Neural progenitor cell (in vitro differentiated cells): ENCODE measurements at regions not wholly inside any gene's neighbourhood (a gene's known extent, or its start where the extent isn't known, plus 50 kb on each side); places are given as distances from the start of the nearest gene placed in this dataset.

Experiments
- DNase-seq: peaks from one replicate; pipeline ENCODE4 v3.0.0-alpha.2; 2016; ENCODE audit warnings: low spot score
- H2AFZ ChIP-seq: fragments of 200-600 bp; sonication (generic); replicated peaks from 2 replicates; pipeline ENCODE4 v1.6.1; 2016; ENCODE audit warnings: antibody characterized with exemption
- H3F3A ChIP-seq: fragments of 200-600 bp; sonication (generic); 2 replicates; pipeline ENCODE4 v1.6.1; 2016; ENCODE audit warnings: antibody characterized with exemption, low read depth
- H3K27ac ChIP-seq: fragments of 200-600 bp; sonication (generic); 2 replicates; pipeline ENCODE4 v1.5.1; 2016; ENCODE audit warnings: mild to moderate bottlenecking
- H3K27me3 ChIP-seq: fragments of 200-600 bp; sonication (generic); 2 replicates; pipeline ENCODE4 v1.6.1; 2016; ENCODE audit warnings: mild to moderate bottlenecking, moderate library complexity
- H3K36me3 ChIP-seq: fragments of 200-600 bp; sonication (generic); 2 replicates; pipeline ENCODE4 v1.5.1; 2016
- H3K4me1 ChIP-seq: fragments of 200-600 bp; sonication (generic); 2 replicates; pipeline ENCODE4 v1.6.1; 2016; ENCODE audit warnings: mixed run types
- H3K4me2 ChIP-seq: fragments of 200-600 bp; sonication (generic); 2 replicates; pipeline ENCODE4 v1.6.1; 2016
- H3K4me3 ChIP-seq: fragments of 200-600 bp; sonication (generic); 2 replicates; pipeline ENCODE4 v1.5.1; 2016
- H3K79me2 ChIP-seq: fragments of 200-600 bp; sonication (generic); 2 replicates; pipeline ENCODE4 v1.6.1; 2016; ENCODE audit warnings: low read depth
- H3K9ac ChIP-seq: fragments of 200-600 bp; sonication (generic); 2 replicates; pipeline ENCODE4 v1.6.1; 2016
- H3K9me3 ChIP-seq: fragments of 200-600 bp; sonication (generic); 2 replicates; pipeline ENCODE4 v1.5.1; 2016; ENCODE audit warnings: low read depth
- H4K20me1 ChIP-seq: fragments of 200-600 bp; sonication (generic); 2 replicates; pipeline ENCODE4 v1.6.1; 2016; ENCODE audit warnings: low read depth
- H3K27ac Mint-ChIP-seq: 3 replicates; pipeline ENCODE4 v1.8.0; 2021; ENCODE audit warnings: mixed read lengths
- H3K27me3 Mint-ChIP-seq: 2 replicates; pipeline ENCODE4 v1.8.0; 2022; ENCODE audit warnings: low read depth, mild to moderate bottlenecking, inconsistent platforms, moderate library complexity, mixed read lengths; ENCODE audit not compliant: insufficient read depth
- H3K36me3 Mint-ChIP-seq: 3 replicates; pipeline ENCODE4 v1.8.0; 2021; ENCODE audit warnings: mixed read lengths
- H3K4me1 Mint-ChIP-seq: 3 replicates; pipeline ENCODE4 v1.8.0; 2021; ENCODE audit warnings: mixed read lengths
- H3K4me3 Mint-ChIP-seq: 3 replicates; pipeline ENCODE4 v1.8.0; 2021; ENCODE audit warnings: mild to moderate bottlenecking, moderate library complexity, mixed read lengths
- H3K9me3 Mint-ChIP-seq: 3 replicates; pipeline ENCODE4 v1.8.0; 2020; ENCODE audit warnings: mixed read lengths
- EZH2 ChIP-seq: fragments of 200-600 bp; sonication (generic); IDR thresholded peaks from 2 replicates; pipeline ENCODE4 v1.6.1; 2017; ENCODE audit warnings: antibody characterized with exemption, mild to moderate bottlenecking, moderate library complexity
- EZH2phosphoT487 ChIP-seq: fragments of 200-600 bp; sonication (generic); IDR thresholded peaks from 2 replicates; pipeline ENCODE4 v1.6.1; 2017; ENCODE audit warnings: antibody characterized with exemption
- TF ChIP-seq, protein P1 (sequence below): fragments of 200-600 bp; sonication (generic); IDR thresholded peaks from 2 replicates; pipeline ENCODE4 v1.5.1; 2017; ENCODE audit warnings: antibody characterized with exemption, mild to moderate bottlenecking

DNA sequence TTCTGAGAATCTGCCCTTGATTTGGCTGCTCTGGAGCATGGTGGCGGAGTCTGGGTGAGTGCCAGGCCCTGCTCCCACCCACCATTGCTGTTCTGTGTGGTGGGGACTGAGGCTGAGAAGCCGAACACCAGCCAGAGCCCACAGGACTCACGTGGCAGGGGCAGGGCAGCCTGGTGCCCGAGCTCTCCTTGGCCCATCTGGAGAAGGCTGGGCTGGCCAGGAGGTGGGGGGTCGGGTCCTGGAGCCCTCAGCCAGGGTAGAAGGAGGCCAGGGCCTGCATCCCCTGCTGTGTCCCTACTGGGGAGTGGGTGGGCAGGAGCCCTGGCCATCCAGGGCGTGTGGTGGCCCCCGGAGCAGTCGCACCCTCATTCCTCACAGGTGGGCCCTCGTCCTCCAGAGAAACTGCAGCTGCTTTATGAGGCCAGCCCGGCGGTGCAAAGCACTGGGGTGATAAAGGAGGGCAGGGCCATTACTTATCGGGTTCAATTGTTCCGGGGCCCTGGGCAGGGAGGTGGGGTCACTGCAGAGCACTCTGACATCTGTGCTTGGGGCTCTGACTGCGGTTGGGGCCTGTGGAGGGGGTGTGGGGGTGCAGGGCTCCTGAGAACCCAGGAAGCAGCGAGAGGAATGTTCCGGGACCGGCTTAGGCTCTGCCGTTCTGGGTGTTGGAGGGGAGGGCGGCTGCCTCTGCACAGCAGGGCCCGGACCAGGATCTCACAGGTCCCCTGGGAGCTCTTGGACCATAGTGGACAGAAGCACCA is 217.5 kb upstream of the C14orf180 start:
- Mint-ChIP-seq H3K27ac (no peak overlapping the region), H3K9me3 (no peaks in the 10 kb centered on the region), H3K4me1 (no peaks in the 10 kb centered on the region), H3K27me3 (peaks cover 3% of the 10 kb centered on the region), H3K36me3 (no peaks in the 10 kb centered on the region), H3K4me3 (no peak overlapping the region)
- no peaks in the 10 kb centered on the region for H3K36me3 ChIP-seq
- H4K20me1 ChIP-seq: no peaks in the 10 kb centered on the region
- H3K9ac ChIP-seq: no peak overlapping the region
- no peaks in the 10 kb centered on the region for H3F3A ChIP-seq
- H3K9me3 ChIP-seq: no peaks in the 10 kb centered on the region
- no peak overlapping the region for H3K27ac ChIP-seq
- H3K4me2 ChIP-seq: no peak overlapping the region
- no peaks in the 10 kb centered on the region for H3K79me2 ChIP-seq
- H3K27me3 ChIP-seq: no peaks in the 10 kb centered on the region
- H3K4me3 ChIP-seq: no peak overlapping the region
- no peaks in the 10 kb centered on the region for H3K4me1 ChIP-seq
- DNase-seq: no peak
- TF ChIP-seq, protein P1, sequence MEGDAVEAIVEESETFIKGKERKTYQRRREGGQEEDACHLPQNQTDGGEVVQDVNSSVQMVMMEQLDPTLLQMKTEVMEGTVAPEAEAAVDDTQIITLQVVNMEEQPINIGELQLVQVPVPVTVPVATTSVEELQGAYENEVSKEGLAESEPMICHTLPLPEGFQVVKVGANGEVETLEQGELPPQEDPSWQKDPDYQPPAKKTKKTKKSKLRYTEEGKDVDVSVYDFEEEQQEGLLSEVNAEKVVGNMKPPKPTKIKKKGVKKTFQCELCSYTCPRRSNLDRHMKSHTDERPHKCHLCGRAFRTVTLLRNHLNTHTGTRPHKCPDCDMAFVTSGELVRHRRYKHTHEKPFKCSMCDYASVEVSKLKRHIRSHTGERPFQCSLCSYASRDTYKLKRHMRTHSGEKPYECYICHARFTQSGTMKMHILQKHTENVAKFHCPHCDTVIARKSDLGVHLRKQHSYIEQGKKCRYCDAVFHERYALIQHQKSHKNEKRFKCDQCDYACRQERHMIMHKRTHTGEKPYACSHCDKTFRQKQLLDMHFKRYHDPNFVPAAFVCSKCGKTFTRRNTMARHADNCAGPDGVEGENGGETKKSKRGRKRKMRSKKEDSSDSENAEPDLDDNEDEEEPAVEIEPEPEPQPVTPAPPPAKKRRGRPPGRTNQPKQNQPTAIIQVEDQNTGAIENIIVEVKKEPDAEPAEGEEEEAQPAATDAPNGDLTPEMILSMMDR: no peak
- TF ChIP-seq EZH2 (no peak), EZH2phosphoT487 (no peak)
- no peak overlapping the region for H2AFZ ChIP-seq

GRCh38 chr14:104362761-104363605 is 216.6 kb upstream of the C14orf180 start:
- no peak overlapping the region for H3K9ac ChIP-seq
- Mint-ChIP-seq H3K27ac (no peak overlapping the region), H3K27me3 (peaks cover 3% of the 10 kb centered on the region), H3K4me1 (peaks cover 4% of the 10 kb centered on the region), H3K4me3 (no peak overlapping the region), H3K9me3 (no peaks in the 10 kb centered on the region), H3K36me3 (no peaks in the 10 kb centered on the region)
- H4K20me1 ChIP-seq: no peaks in the 10 kb centered on the region
- H2AFZ ChIP-seq: no peak overlapping the region
- no peaks in the 10 kb centered on the region for H3K27me3 ChIP-seq
- TF ChIP-seq, protein P1: no peak
- TF ChIP-seq EZH2: no peak
- TF ChIP-seq EZH2phosphoT487: no peak
- no peaks in the 10 kb centered on the region for H3K36me3 ChIP-seq
- no peak overlapping the region for H3K4me3 ChIP-seq
- H3K9me3 ChIP-seq: no peaks in the 10 kb centered on the region
- no peak overlapping the region for H3K27ac ChIP-seq
- H3F3A ChIP-seq: no peaks in the 10 kb centered on the region
- DNase-seq: no peak
- no peak overlapping the region for H3K4me2 ChIP-seq
- no peaks in the 10 kb centered on the region for H3K79me2 ChIP-seq
- H3K4me1 ChIP-seq: no peaks in the 10 kb centered on the region

- Histone ChIP-seq H3K27me3 (no peaks in the 10 kb centered on the region), H3F3A (no peaks in the 10 kb centered on the region), H3K4me1 (no peaks in the 10 kb centered on the region), H3K4me2 (no peak overlapping the region), H3K36me3 (no peaks in the 10 kb centered on the region), H3K9ac (no peak overlapping the region), H3K27ac (no peak overlapping the region), H4K20me1 (no peaks in the 10 kb centered on the region), H3K4me3 (no peak overlapping the region), H3K9me3 (no peaks in the 10 kb centered on the region), H3K79me2 (no peaks in the 10 kb centered on the region), H2AFZ (no peak overlapping the region)
- Mint-ChIP-seq H3K4me1 (peaks cover 5% of the 10 kb centered on the region), H3K4me3 (no peak overlapping the region), H3K9me3 (no peaks in the 10 kb centered on the region), H3K27ac (no peak overlapping the region), H3K36me3 (no peaks in the 10 kb centered on the region), H3K27me3 (peaks cover 3% of the 10 kb centered on the region)
- TF ChIP-seq EZH2: no peak
- TF ChIP-seq, protein P1: no peak
- no peak for TF ChIP-seq EZH2phosphoT487
- no peak for DNase-seq
These were observed 215.4 kb upstream of the C14orf180 start for GRCh38 chr14:104363891-104364760.
